Fibroblast of lung (primary cell): ENCODE measurements at regions not wholly inside any gene's neighbourhood (a gene's known extent, or its start where the extent isn't known, plus 50 kb on each side); places are given as distances from the start of the nearest gene placed in this dataset.

Experiments
- DNase-seq, 2 donors: peaks; one replicate each; pipeline versions ENCODE4 v3.0.0 to v3.0.0-alpha.2; 2010; ENCODE audit warnings: low read depth in 2 of 2
- H2AFZ ChIP-seq: 2 replicates; pipeline ENCODE4 v1.5.1; 2012; ENCODE audit warnings: low read length, control low read depth, inconsistent platforms
- H3K27ac ChIP-seq: 2 replicates; pipeline ENCODE4 v1.5.1; 2011; ENCODE audit warnings: low read length, control low read depth; ENCODE audit not compliant: insufficient read depth
- H3K27me3 ChIP-seq: 2 replicates; pipeline ENCODE4 v1.5.1; 2011; ENCODE audit warnings: mild to moderate bottlenecking, low read length; ENCODE audit not compliant: control insufficient read depth, insufficient read depth
- H3K36me3 ChIP-seq: 2 replicates; pipeline ENCODE4 v1.5.1; 2011; ENCODE audit warnings: low read length; ENCODE audit not compliant: control insufficient read depth, insufficient read depth
- H3K4me1 ChIP-seq: 2 replicates; pipeline ENCODE4 v1.5.1; 2011; ENCODE audit warnings: low read length; ENCODE audit not compliant: control insufficient read depth, insufficient read depth; ENCODE audit errors: extremely low read depth
- H3K4me2 ChIP-seq: 2 replicates; pipeline ENCODE4 v1.5.1; 2011; ENCODE audit warnings: low read length, control low read depth; ENCODE audit not compliant: insufficient read depth; ENCODE audit errors: extremely low read depth
- H3K4me3 ChIP-seq, 4 experiments: fragments of 200-600 bp in 1 of 4; sonication (generic) in 1 of 4; replicated peaks in 1 of 4; 2 replicates each; pipeline ENCODE4 v1.5.1; 2011 to 2016; ENCODE audit warnings: low read length in 4 of 4, low read depth in 3 of 4, mild to moderate bottlenecking in 3 of 4, control low read depth in 2 of 4, inconsistent platforms in 1 of 4, mixed read lengths in 1 of 4; ENCODE audit not compliant: insufficient read depth in 1 of 4; ENCODE audit errors: control extremely low read depth in 1 of 4
- H3K79me2 ChIP-seq: 2 replicates; pipeline ENCODE4 v1.5.1; 2012; ENCODE audit warnings: mild to moderate bottlenecking, low read length, inconsistent platforms; ENCODE audit not compliant: control insufficient read depth, insufficient read depth
- H3K9ac ChIP-seq: 2 replicates; pipeline ENCODE4 v1.5.1; 2011; ENCODE audit warnings: mild to moderate bottlenecking, low read length, control low read depth; ENCODE audit not compliant: insufficient read depth
- H3K9me3 ChIP-seq: 2 replicates; pipeline ENCODE4 v1.5.1; 2012; ENCODE audit warnings: low read depth, low read length; ENCODE audit not compliant: control insufficient read depth, insufficient read depth
- H4K20me1 ChIP-seq: 2 replicates; pipeline ENCODE4 v1.5.1; 2011; ENCODE audit warnings: low read length; ENCODE audit not compliant: control insufficient read depth, insufficient read depth; ENCODE audit errors: extremely low read depth
- EZH2 ChIP-seq: IDR thresholded peaks from 2 replicates; pipeline ENCODE4 v1.5.1; 2012; ENCODE audit warnings: low read length, control low read depth, mild to moderate bottlenecking; ENCODE audit errors: missing control alignments
- TF ChIP-seq, protein P1 (sequence below), 2 donors: IDR thresholded peaks in 1 of 2; conservative IDR thresholded peaks in 1 of 2; 1 replicate in 1 of 2; 2 replicates in 1 of 2; pipeline ENCODE4 v1.5.1; 2011 to 2012; ENCODE audit warnings: low read length in 2 of 2, control low read depth in 1 of 2, inconsistent platforms in 1 of 2, low read depth in 1 of 2, mild to moderate bottlenecking in 1 of 2

DNA sequence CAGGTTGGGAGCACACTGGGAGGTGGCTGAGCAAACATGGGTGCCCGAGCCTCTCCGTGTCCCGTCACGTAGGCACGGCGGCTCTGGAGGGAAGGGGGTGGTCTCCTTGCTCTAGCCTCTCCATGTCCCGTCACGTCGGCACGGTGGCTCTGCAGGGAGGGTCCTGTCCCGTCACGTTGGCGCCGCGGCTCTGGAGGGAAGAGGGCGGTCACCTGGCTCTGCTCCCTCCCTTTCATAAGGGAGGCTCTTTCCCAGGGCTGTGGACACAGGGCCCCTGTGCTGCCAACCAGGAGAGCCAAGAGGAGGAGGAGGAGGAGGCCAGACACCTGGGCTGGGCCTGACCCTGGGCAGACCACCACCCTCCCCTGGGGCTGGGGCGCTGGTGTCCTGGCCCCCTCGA lies 1173.7 kb downstream of the BRD1 start:
- no peak overlapping the region for H3K4me3 ChIP-seq
- no peaks in the 10 kb centered on the region for H3K4me1 ChIP-seq
- no peak for DNase-seq
- TF ChIP-seq EZH2 = no peak
- TF ChIP-seq, protein P1, sequence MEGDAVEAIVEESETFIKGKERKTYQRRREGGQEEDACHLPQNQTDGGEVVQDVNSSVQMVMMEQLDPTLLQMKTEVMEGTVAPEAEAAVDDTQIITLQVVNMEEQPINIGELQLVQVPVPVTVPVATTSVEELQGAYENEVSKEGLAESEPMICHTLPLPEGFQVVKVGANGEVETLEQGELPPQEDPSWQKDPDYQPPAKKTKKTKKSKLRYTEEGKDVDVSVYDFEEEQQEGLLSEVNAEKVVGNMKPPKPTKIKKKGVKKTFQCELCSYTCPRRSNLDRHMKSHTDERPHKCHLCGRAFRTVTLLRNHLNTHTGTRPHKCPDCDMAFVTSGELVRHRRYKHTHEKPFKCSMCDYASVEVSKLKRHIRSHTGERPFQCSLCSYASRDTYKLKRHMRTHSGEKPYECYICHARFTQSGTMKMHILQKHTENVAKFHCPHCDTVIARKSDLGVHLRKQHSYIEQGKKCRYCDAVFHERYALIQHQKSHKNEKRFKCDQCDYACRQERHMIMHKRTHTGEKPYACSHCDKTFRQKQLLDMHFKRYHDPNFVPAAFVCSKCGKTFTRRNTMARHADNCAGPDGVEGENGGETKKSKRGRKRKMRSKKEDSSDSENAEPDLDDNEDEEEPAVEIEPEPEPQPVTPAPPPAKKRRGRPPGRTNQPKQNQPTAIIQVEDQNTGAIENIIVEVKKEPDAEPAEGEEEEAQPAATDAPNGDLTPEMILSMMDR (conservative IDR thresholded peaks at IDR 0.05 in 1 of 2, IDR thresholded peaks at IDR 0.05 in 1 of 2; ENCODE audit: low read depth in 1 of 2, low read length in 2 of 2) = no peak
- H2AFZ ChIP-seq = no peak overlapping the region
- no peak overlapping the region for H3K4me2 ChIP-seq
- H3K27ac ChIP-seq = no peak overlapping the region
- H4K20me1 ChIP-seq = no peaks in the 10 kb centered on the region
- H3K36me3 ChIP-seq = no peaks in the 10 kb centered on the region
- H3K9me3 ChIP-seq = no peaks in the 10 kb centered on the region
- H3K9ac ChIP-seq = no peak overlapping the region
- no peaks in the 10 kb centered on the region for H3K27me3 ChIP-seq
- no peaks in the 10 kb centered on the region for H3K79me2 ChIP-seq

GRCh38 chr22:48653306-48653705 lies 1174.4 kb downstream of the BRD1 start:
- Histone ChIP-seq H3K4me2 (no peak overlapping the region), H3K4me3 (no peak overlapping the region), H3K27me3 (no peaks in the 10 kb centered on the region), H3K27ac (no peak overlapping the region), H3K36me3 (no peaks in the 10 kb centered on the region), H4K20me1 (no peaks in the 10 kb centered on the region), H3K9me3 (no peaks in the 10 kb centered on the region), H3K9ac (no peak overlapping the region), H2AFZ (no peak overlapping the region), H3K4me1 (no peaks in the 10 kb centered on the region), H3K79me2 (no peaks in the 10 kb centered on the region)
- DNase-seq = no peak
- TF ChIP-seq, protein P1 (conservative IDR thresholded peaks at IDR 0.05 in 1 of 2, IDR thresholded peaks at IDR 0.05 in 1 of 2; ENCODE audit: low read depth in 1 of 2, low read length in 2 of 2) = no peak
- TF ChIP-seq EZH2 = no peak

DNA sequence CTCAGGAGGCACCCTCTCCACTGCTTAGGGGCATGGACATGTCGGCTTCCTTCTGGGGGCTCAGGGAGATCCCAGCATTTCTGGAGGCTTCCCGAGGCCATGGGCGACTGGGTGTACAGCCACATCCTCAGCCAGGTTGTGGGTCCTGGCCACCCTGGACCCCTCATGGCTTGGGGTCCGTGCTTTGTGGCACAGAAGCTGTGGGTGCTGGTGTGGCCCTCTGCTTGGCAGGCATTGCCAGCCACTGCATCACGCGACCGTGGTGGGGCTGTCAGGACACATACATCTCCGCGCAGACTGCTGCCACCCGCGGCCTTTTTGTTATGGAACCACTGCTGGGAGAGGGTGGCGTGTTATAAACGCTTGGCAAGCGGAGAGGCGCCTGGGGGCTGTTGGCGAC lies 1174.9 kb downstream of the BRD1 start:
- Histone ChIP-seq H3K4me2 (no peak overlapping the region), H3K9me3 (no peaks in the 10 kb centered on the region), H3K27me3 (no peaks in the 10 kb centered on the region), H3K4me1 (no peaks in the 10 kb centered on the region), H4K20me1 (no peaks in the 10 kb centered on the region), H3K27ac (no peak overlapping the region), H2AFZ (no peak overlapping the region), H3K36me3 (no peaks in the 10 kb centered on the region), H3K79me2 (no peaks in the 10 kb centered on the region), H3K9ac (no peak overlapping the region), H3K4me3 (no peak overlapping the region)
- TF ChIP-seq EZH2 = no peak
- TF ChIP-seq, protein P1 (conservative IDR thresholded peaks at IDR 0.05 in 1 of 2, IDR thresholded peaks at IDR 0.05 in 1 of 2; ENCODE audit: low read depth in 1 of 2, low read length in 2 of 2) = no peak
- DNase-seq = no peak
